Karpas-422 (cell line): ENCODE measurements at regions not wholly inside any gene's neighbourhood (a gene's known extent, or its start where the extent isn't known, plus 50 kb on each side); places are given as distances from the start of the nearest gene placed in this dataset.
"Not testable (repeated sequence)": the region's sequence is repeated elsewhere in the genome, so short reads cannot be mapped to it uniquely, and the experiment has no call there.

Source experiments
- DNase-seq: peaks from one replicate; pipeline ENCODE4 v3.0.0-alpha.2; 2015
- H2AFZ ChIP-seq: fragments of 200-600 bp; sonication (generic); 2 replicates; pipeline ENCODE4 v1.6.1; 2014; ENCODE audit warnings: antibody characterized with exemption, low read length, mixed read lengths
- H3K27ac ChIP-seq: fragments of 200-600 bp; sonication (generic); 2 replicates; pipeline ENCODE4 v1.5.1; 2014; ENCODE audit warnings: mild to moderate bottlenecking, low read length, moderate library complexity
- H3K27me3 ChIP-seq: fragments of 200-600 bp; sonication (generic); 2 replicates; pipeline ENCODE4 v1.6.1; 2014; ENCODE audit warnings: low read length, mixed read lengths
- H3K36me3 ChIP-seq: fragments of 200-600 bp; sonication (generic); 2 replicates; pipeline ENCODE4 v1.6.1; 2014; ENCODE audit warnings: low read length, mixed read lengths; ENCODE audit not compliant: insufficient read depth
- H3K4me1 ChIP-seq: fragments of 200-600 bp; sonication (generic); 2 replicates; pipeline ENCODE4 v1.6.1; 2014; ENCODE audit warnings: mild to moderate bottlenecking, low read length, mixed read lengths
- H3K4me2 ChIP-seq: fragments of 200-600 bp; sonication (generic); 2 replicates; pipeline ENCODE4 v1.6.1; 2014; ENCODE audit warnings: low read length, low read depth, mild to moderate bottlenecking; ENCODE audit not compliant: poor library complexity, severe bottlenecking
- H3K4me3 ChIP-seq: fragments of 200-600 bp; sonication (generic); 2 replicates; pipeline ENCODE4 v1.5.1; 2014; ENCODE audit warnings: mild to moderate bottlenecking, antibody characterized with exemption, low read length, mixed read lengths
- H3K79me2 ChIP-seq: fragments of 200-600 bp; sonication (generic); 2 replicates; pipeline ENCODE4 v1.6.1; 2014; ENCODE audit warnings: mild to moderate bottlenecking, low read length, mixed read lengths
- H3K9ac ChIP-seq: fragments of 200-600 bp; sonication (generic); 2 replicates; pipeline ENCODE4 v1.6.0; 2014; ENCODE audit warnings: low read length
- H3K9me2 ChIP-seq: fragments of 200-600 bp; sonication (generic), shearing (Covaris generic); replicated peaks from 2 replicates; pipeline ENCODE4 v1.6.0; 2014; ENCODE audit warnings: mild to moderate bottlenecking, low read length, moderate library complexity; ENCODE audit not compliant: insufficient read depth
- H3K9me3 ChIP-seq: fragments of 300-700, 200-600 bp; sonication (generic); 2 replicates; pipeline ENCODE4 v1.6.1; 2014; ENCODE audit warnings: low read length, mixed read lengths
- H4K20me1 ChIP-seq: fragments of 200-600 bp; sonication (generic); 2 replicates; pipeline ENCODE4 v1.6.1; 2014; ENCODE audit warnings: mild to moderate bottlenecking, antibody characterized with exemption, low read length, low read depth; ENCODE audit not compliant: insufficient read depth

DNA sequence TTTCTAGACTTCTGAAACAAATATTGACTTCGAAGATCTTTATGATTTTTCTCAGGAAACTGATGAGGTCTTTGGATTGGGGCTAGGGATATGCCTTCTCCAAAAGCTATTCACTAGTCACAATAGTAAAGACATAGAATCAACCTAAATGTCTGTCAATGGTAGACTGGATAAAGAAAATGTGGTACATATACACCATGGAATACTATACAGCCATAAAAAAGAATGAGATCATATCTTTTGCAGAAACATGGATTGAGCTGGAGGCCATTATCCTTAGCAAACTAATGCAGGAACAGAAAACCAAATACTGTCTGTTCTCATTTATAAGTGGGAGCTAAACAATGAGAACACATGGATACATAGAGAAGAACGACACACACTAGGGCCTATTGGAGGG is 308.5 kb upstream of the HNRNPA3 start:
- H3K9me2 ChIP-seq, H3K4me2 ChIP-seq, H3K4me1 ChIP-seq, H3K36me3 ChIP-seq, H3K27me3 ChIP-seq, DNase-seq, H3K9ac ChIP-seq, H3K9me3 ChIP-seq, H4K20me1 ChIP-seq, H3K79me2 ChIP-seq, H2AFZ ChIP-seq, H3K4me3 ChIP-seq, H3K27ac ChIP-seq: not testable (repeated sequence)

DNA sequence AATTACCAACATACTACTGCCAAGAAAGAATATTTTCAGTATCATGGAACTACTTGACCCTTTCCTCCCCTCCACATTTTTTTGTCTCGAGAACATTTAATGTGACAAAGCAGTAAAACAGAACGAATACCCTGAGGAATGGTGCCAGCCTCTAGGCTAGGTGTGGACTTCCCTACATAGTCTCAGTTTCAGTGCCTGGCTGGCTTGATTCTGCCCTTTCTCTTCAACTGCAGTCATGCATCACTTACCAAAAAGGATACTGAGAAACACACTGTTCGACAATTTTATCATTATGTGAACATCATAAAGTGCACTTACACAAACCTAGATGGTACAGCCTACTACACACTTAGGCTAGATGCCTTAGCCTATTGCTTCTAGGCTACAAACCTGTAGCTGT is 305.3 kb upstream of the HNRNPA3 start:
- H3K27ac ChIP-seq = no peak overlapping the region
- H3K79me2 ChIP-seq = no peaks in the 10 kb centered on the region

DNA sequence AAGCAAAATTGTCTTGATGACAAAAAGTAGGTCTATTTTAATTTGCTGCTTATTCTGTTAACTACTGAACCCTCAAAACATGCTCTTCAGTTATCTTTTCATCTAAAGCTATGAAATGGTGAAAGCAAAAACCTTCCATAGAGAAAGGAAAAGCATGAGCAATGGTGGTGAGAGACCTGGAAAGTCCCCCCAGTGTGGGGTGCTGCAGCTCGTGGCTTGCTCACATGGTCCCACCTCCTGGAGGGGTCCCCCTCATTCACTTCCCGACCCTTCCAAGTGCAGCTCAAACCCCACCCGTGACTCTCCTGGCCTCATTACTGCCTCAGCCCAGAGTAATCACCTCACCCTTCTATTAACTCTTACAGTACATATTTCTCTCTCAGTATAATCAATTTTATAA is 301.8 kb upstream of the HNRNPA3 start:
- Histone ChIP-seq H3K27me3 (no peaks in the 10 kb centered on the region), H2AFZ (no peak overlapping the region), H3K4me1 (no peaks in the 10 kb centered on the region), H3K27ac (no peak overlapping the region), H3K36me3 (no peaks in the 10 kb centered on the region), H3K9ac (no peak overlapping the region), H3K9me3 (no peaks in the 10 kb centered on the region), H3K4me3 (no peak overlapping the region), H3K9me2 (no peaks in the 10 kb centered on the region), H4K20me1 (no peaks in the 10 kb centered on the region), H3K79me2 (no peaks in the 10 kb centered on the region), H3K4me2 (no peak overlapping the region)
- no peak for DNase-seq

More for the DNA sequence above, 305.3 kb upstream of the HNRNPA3 start:
- no peaks in the 10 kb centered on the region for H3K9me3 ChIP-seq
- no peak overlapping the region for H3K4me2 ChIP-seq
- H3K4me1 ChIP-seq = no peaks in the 10 kb centered on the region
- DNase-seq = no peak
- no peaks in the 10 kb centered on the region for H3K9me2 ChIP-seq
- H3K9ac ChIP-seq = no peak overlapping the region
- no peak overlapping the region for H3K4me3 ChIP-seq
- no peaks in the 10 kb centered on the region for H4K20me1 ChIP-seq
- no peaks in the 10 kb centered on the region for H3K36me3 ChIP-seq
- H2AFZ ChIP-seq = no peak overlapping the region
- H3K27me3 ChIP-seq = no peaks in the 10 kb centered on the region

DNA sequence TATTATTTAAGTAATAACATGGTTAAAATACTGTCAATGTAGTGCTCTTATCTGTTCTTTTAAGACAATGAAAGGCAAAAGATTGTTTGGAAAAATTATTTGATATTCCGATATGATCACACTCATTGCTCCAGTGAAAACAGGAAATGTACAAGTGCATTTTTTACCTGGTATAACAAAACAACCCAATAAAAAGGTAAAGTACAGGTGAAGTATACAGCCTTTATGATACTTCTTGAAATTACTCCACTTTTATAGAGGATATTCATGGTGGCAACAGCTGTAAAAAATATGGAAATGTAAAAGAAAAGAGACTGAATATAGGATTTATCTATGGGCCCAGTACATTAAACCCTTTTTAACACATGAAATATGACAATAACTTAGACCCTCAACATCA is 298.6 kb upstream of the HNRNPA3 start:
- H3K9ac ChIP-seq = no peak overlapping the region
- H3K79me2 ChIP-seq = no peaks in the 10 kb centered on the region
- no peak overlapping the region for H3K4me3 ChIP-seq
- H3K9me3 ChIP-seq = no peaks in the 10 kb centered on the region
- no peak overlapping the region for H3K4me2 ChIP-seq
- H4K20me1 ChIP-seq = no peaks in the 10 kb centered on the region
- no peaks in the 10 kb centered on the region for H3K27me3 ChIP-seq
- H3K36me3 ChIP-seq = no peaks in the 10 kb centered on the region
- no peak overlapping the region for H2AFZ ChIP-seq
- DNase-seq = no peak
- H3K9me2 ChIP-seq = no peaks in the 10 kb centered on the region
- H3K27ac ChIP-seq = no peak overlapping the region
- no peaks in the 10 kb centered on the region for H3K4me1 ChIP-seq

- Histone ChIP-seq H3K9me3 (no peaks in the 10 kb centered on the region), H4K20me1 (no peaks in the 10 kb centered on the region), H3K4me2 (no peak overlapping the region), H3K9ac (no peak overlapping the region), H2AFZ (no peak overlapping the region), H3K27me3 (no peaks in the 10 kb centered on the region), H3K4me1 (no peaks in the 10 kb centered on the region), H3K9me2 (no peaks in the 10 kb centered on the region), H3K36me3 (no peaks in the 10 kb centered on the region), H3K27ac (no peak overlapping the region), H3K4me3 (no peak overlapping the region), H3K79me2 (no peaks in the 10 kb centered on the region)
- no peak for DNase-seq
These were observed 298.2 kb upstream of the HNRNPA3 start for GRCh38 chr2:176914371-176914770.

DNA sequence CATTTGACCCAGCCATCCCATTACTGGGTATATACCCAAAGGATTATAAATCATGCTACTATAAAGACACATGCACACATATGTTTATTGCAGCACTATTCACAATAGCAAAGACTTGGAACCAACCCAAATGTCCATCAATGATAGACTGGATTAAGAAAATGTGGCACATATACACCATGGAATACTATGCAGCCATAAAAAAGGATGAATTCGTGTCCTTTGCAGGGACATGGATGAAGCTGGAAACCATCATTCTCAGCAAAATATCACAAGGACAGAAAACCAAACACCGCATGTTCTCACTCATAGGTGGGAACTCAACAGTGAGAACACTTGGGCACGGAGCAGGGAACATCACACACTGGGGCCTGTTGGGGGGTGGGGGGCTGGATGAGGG is 290.0 kb upstream of the HNRNPA3 start:
- not testable (repeated sequence) for H3K9me2 ChIP-seq, H3K4me2 ChIP-seq, DNase-seq, H2AFZ ChIP-seq, H3K27me3 ChIP-seq, H3K36me3 ChIP-seq, H3K9me3 ChIP-seq, H3K9ac ChIP-seq, H3K4me3 ChIP-seq, H4K20me1 ChIP-seq, H3K4me1 ChIP-seq, H3K27ac ChIP-seq, H3K79me2 ChIP-seq

GRCh38 chr2:176923205-176923604 is 289.4 kb upstream of the HNRNPA3 start:
- 0 out of 2 replicates have a peak, but pooled peaks cover 3% of the 10 kb centered on the region for H3K27me3 ChIP-seq
- no peak overlapping the region for H3K27ac ChIP-seq
- no peak for DNase-seq
- no peak overlapping the region for H3K4me2 ChIP-seq
- no peaks in the 10 kb centered on the region for H3K9me2 ChIP-seq
- H4K20me1 ChIP-seq = no peaks in the 10 kb centered on the region
- H3K4me3 ChIP-seq = no peak overlapping the region
- H3K9me3 ChIP-seq = peaks cover 4% of the 10 kb centered on the region
- H3K36me3 ChIP-seq = no peaks in the 10 kb centered on the region
- no peaks in the 10 kb centered on the region for H3K79me2 ChIP-seq
- no peaks in the 10 kb centered on the region for H3K4me1 ChIP-seq
- no peak overlapping the region for H2AFZ ChIP-seq
- no peak overlapping the region for H3K9ac ChIP-seq

GRCh38 chr2:176924909-176925534 is 287.6 kb upstream of the HNRNPA3 start:
- no peak overlapping the region for H3K4me3 ChIP-seq
- H3K4me2 ChIP-seq = no peak overlapping the region
- 0 out of 2 replicates have a peak, but pooled peaks cover 3% of the 10 kb centered on the region for H3K27me3 ChIP-seq
- H3K4me1 ChIP-seq = no peaks in the 10 kb centered on the region
- no peaks in the 10 kb centered on the region for H3K36me3 ChIP-seq
- H2AFZ ChIP-seq = no peak overlapping the region
- H3K79me2 ChIP-seq = no peaks in the 10 kb centered on the region
- no peak for DNase-seq
- H4K20me1 ChIP-seq = no peaks in the 10 kb centered on the region
- H3K9me3 ChIP-seq = peaks cover 4% of the 10 kb centered on the region
- no peak overlapping the region for H3K27ac ChIP-seq
- no peaks in the 10 kb centered on the region for H3K9me2 ChIP-seq
- no peak overlapping the region for H3K9ac ChIP-seq

- Histone ChIP-seq H3K4me3 (no peak overlapping the region), H3K79me2 (no peaks in the 10 kb centered on the region), H3K4me1 (no peaks in the 10 kb centered on the region), H3K9me3 (peaks cover 4% of the 10 kb centered on the region), H3K9ac (no peak overlapping the region), H3K4me2 (no peak overlapping the region), H3K27ac (no peak overlapping the region), H2AFZ (no peak overlapping the region), H3K9me2 (no peaks in the 10 kb centered on the region), H3K36me3 (no peaks in the 10 kb centered on the region), H4K20me1 (no peaks in the 10 kb centered on the region), H3K27me3 (0 out of 2 replicates have a peak, but pooled peaks cover 3% of the 10 kb centered on the region)
- no peak for DNase-seq
These were observed 286.1 kb upstream of the HNRNPA3 start for GRCh38 chr2:176926453-176926852.
